H1 (cell line): ENCODE measurements at regions not wholly inside any gene's neighbourhood (a gene's known extent, or its start where the extent isn't known, plus 50 kb on each side); places are given as distances from the start of the nearest gene placed in this dataset.

Source experiments
- CTCF ChIA-PET: fragments of 300-600 bp; sonication (Branson Sonifier 250); formaldehyde crosslinking; loops from one replicate; lab custom pipeline; 2021; ENCODE audit not compliant: partially characterized antibody; lab: Charles Lee
- POLR2A ChIA-PET: fragments of 300-600 bp; sonication (Branson Sonifier 250); formaldehyde crosslinking; loops from one replicate; lab custom pipeline; 2021; ENCODE audit warnings: inconsistent platforms; ENCODE audit not compliant: partially characterized antibody; lab: Charles Lee
- DNase-seq, 2 experiments: peaks; one replicate each; pipeline versions ENCODE4 v3.0.0 to v3.0.0-alpha.2; 2010 to 2022; ENCODE audit warnings: low spot score in 2 of 2, low read depth in 1 of 2, mixed read lengths in 1 of 2
- FAIRE-seq: peaks from 2 replicates; lab custom pipeline; 2011; peaks lifted over from hg19 to GRCh38; lab: Jason Lieb, UNC
- H2AFZ ChIP-seq: 2 replicates; pipeline ENCODE4 v1.8.1; 2012; ENCODE audit warnings: low read length, inconsistent platforms
- H2AK5ac ChIP-seq: 2 replicates; pipeline ENCODE4 v1.6.1; 2013; ENCODE audit warnings: low read depth, low read length
- H2BK120ac ChIP-seq: replicated peaks from 2 replicates; pipeline ENCODE3; 2013; ENCODE audit warnings: low read depth, low read length, inconsistent platforms
- H2BK12ac ChIP-seq: 2 replicates; pipeline ENCODE4 v1.6.1; 2013; ENCODE audit warnings: low read depth, low read length
- H2BK15ac ChIP-seq: 2 replicates; pipeline ENCODE4 v1.6.1; 2013; ENCODE audit warnings: low read length
- H2BK20ac ChIP-seq: 2 replicates; pipeline ENCODE4 v1.6.1; 2013; ENCODE audit warnings: low read length
- H2BK5ac ChIP-seq: 2 replicates; pipeline ENCODE4 v1.6.1; 2013; ENCODE audit warnings: low read depth, low read length
- H3K14ac ChIP-seq: 2 replicates; pipeline ENCODE4 v1.6.1; 2013; ENCODE audit warnings: inconsistent platforms; ENCODE audit not compliant: insufficient read length
- H3K18ac ChIP-seq: 2 replicates; pipeline ENCODE4 v1.6.1; 2013; ENCODE audit warnings: low read length; ENCODE audit errors: extremely low read depth
- H3K23ac ChIP-seq: 2 replicates; pipeline ENCODE4 v1.6.1; 2013; ENCODE audit warnings: inconsistent platforms; ENCODE audit not compliant: insufficient read length
- H3K23me2 ChIP-seq: 2 replicates; pipeline ENCODE4 v1.6.1; 2013; ENCODE audit warnings: low read depth, low read length
- H3K27ac ChIP-seq: 2 replicates; pipeline ENCODE4 v1.6.1; 2011; ENCODE audit warnings: low read depth, low read length, inconsistent platforms
- H3K27me3 ChIP-seq, 4 experiments: replicated peaks in 1 of 4; 1 replicate in 1 of 4; 2 replicates in 3 of 4; pipeline versions ENCODE4 v1.6.1 to v1.8.1; 2011 to 2013; ENCODE audit warnings: low read length in 3 of 4, mild to moderate bottlenecking in 3 of 4, inconsistent platforms in 2 of 4, mixed read lengths in 2 of 4, moderate library complexity in 1 of 4; ENCODE audit not compliant: control insufficient read depth in 3 of 4, insufficient read depth in 3 of 4; ENCODE audit errors: extremely low read depth in 1 of 4
- H3K36me3 ChIP-seq, 4 experiments: 2 replicates each; pipeline versions ENCODE4 v1.6.1 to v1.8.1; 2011 to 2013; ENCODE audit warnings: mild to moderate bottlenecking in 4 of 4, low read length in 3 of 4, moderate library complexity in 2 of 4, control low read depth in 1 of 4, inconsistent platforms in 1 of 4; ENCODE audit not compliant: insufficient read depth in 4 of 4, control insufficient read depth in 2 of 4
- H3K4ac ChIP-seq: replicated peaks from 2 replicates; pipeline ENCODE3; 2013; ENCODE audit warnings: low read length, low read depth, mixed read lengths, inconsistent platforms; ENCODE audit not compliant: insufficient read length
- H3K4me1 ChIP-seq, 4 experiments: replicated peaks in 1 of 4; 1 replicate in 1 of 4; 2 replicates in 3 of 4; pipeline versions ENCODE4 v1.6.1 to v1.8.1; 2011 to 2013; ENCODE audit warnings: low read length in 3 of 4, inconsistent platforms in 2 of 4, mixed read lengths in 1 of 4; ENCODE audit not compliant: insufficient read depth in 4 of 4, control insufficient read depth in 3 of 4
- H3K4me2 ChIP-seq, 2 experiments: 2 replicates each; pipeline versions ENCODE4 v1.6.1 to v1.8.1; 2011 to 2013; ENCODE audit warnings: low read depth in 2 of 2, low read length in 2 of 2, control low read depth in 1 of 2, inconsistent platforms in 1 of 2, mild to moderate bottlenecking in 1 of 2; ENCODE audit not compliant: insufficient read depth in 1 of 2
- H3K4me3 ChIP-seq, 4 experiments: fragments of 200-600, 300-600 bp in 1 of 4; sonication (generic), shearing (Covaris generic), sonication (Bioruptor Twin) in 1 of 4; 2 replicates each; pipeline versions ENCODE4 v1.5.1 to v1.8.1; 2011 to 2016; ENCODE audit warnings: low read length in 4 of 4, low read depth in 3 of 4, control low read depth in 2 of 4, inconsistent platforms in 2 of 4, mild to moderate bottlenecking in 2 of 4, mixed read lengths in 1 of 4, moderate library complexity in 1 of 4; ENCODE audit not compliant: insufficient read depth in 2 of 4; ENCODE audit errors: extremely low read depth in 1 of 4
- H3K56ac ChIP-seq: replicated peaks from 2 replicates; pipeline ENCODE3; 2013; ENCODE audit warnings: low read depth, mild to moderate bottlenecking, mixed read lengths, low read length, inconsistent platforms; ENCODE audit not compliant: insufficient read length
- H3K79me1 ChIP-seq: 2 replicates; pipeline ENCODE4 v1.6.1; 2013; ENCODE audit warnings: low read depth, low read length, control low read depth
- H3K79me2 ChIP-seq, 2 experiments: 2 replicates each; pipeline versions ENCODE4 v1.6.1 to v1.8.1; 2012 to 2013; ENCODE audit warnings: low read length in 2 of 2, mild to moderate bottlenecking in 2 of 2, inconsistent platforms in 1 of 2; ENCODE audit not compliant: insufficient read depth in 2 of 2, control insufficient read depth in 1 of 2
- H3K9ac ChIP-seq, 4 experiments: replicated peaks in 1 of 4; 1 replicate in 1 of 4; 2 replicates in 3 of 4; pipeline versions ENCODE4 v1.6.1 to v1.8.1; 2011 to 2013; ENCODE audit warnings: low read depth in 3 of 4, low read length in 3 of 4, control low read depth in 2 of 4, mild to moderate bottlenecking in 2 of 4, moderate library complexity in 2 of 4, inconsistent platforms in 1 of 4; ENCODE audit errors: extremely low read depth in 1 of 4
- H3K9me3 ChIP-seq, 2 experiments: 2 replicates each; pipeline versions ENCODE4 v1.6.1 to v1.8.1; 2012 to 2013; ENCODE audit warnings: mild to moderate bottlenecking in 2 of 2, moderate library complexity in 2 of 2, control low read depth in 1 of 2, inconsistent platforms in 1 of 2, low read depth in 1 of 2, low read length in 1 of 2, mixed read lengths in 1 of 2; ENCODE audit not compliant: insufficient read depth in 2 of 2
- H4K20me1 ChIP-seq, 2 experiments: replicated peaks in 1 of 2; 2 replicates each; pipeline versions ENCODE3 to v1.8.1; 2011 to 2013; ENCODE audit warnings: inconsistent platforms in 2 of 2, low read length in 2 of 2, mild to moderate bottlenecking in 1 of 2; ENCODE audit not compliant: insufficient read depth in 2 of 2, control insufficient read depth in 1 of 2
- H4K5ac ChIP-seq: 2 replicates; pipeline ENCODE4 v1.6.1; 2013; ENCODE audit warnings: low read length, low read depth, mixed read lengths, inconsistent platforms; ENCODE audit not compliant: insufficient read length
- H4K8ac ChIP-seq: 2 replicates; pipeline ENCODE4 v1.8.0; 2013; ENCODE audit warnings: mild to moderate bottlenecking, moderate library complexity, low read length, inconsistent platforms; ENCODE audit not compliant: insufficient read depth; ENCODE audit errors: extremely low read depth
- H4K91ac ChIP-seq: replicated peaks from 2 replicates; pipeline ENCODE3; 2013; ENCODE audit warnings: low read length, mixed read lengths, inconsistent platforms; ENCODE audit not compliant: insufficient read length
- ASH2L ChIP-seq: fragments of 200-600, 300-600 bp; sonication (generic); IDR thresholded peaks from one replicate; pipeline ENCODE4 v1.7.1; 2017; ENCODE audit warnings: low read length
- CBX5 ChIP-seq: fragments of 300-800, 300-1000 bp; sonication (generic); IDR thresholded peaks from 2 replicates; pipeline ENCODE4 v1.7.1; 2016; ENCODE audit warnings: antibody characterized with exemption, low read length, low read depth
- EP300 ChIP-seq, 2 experiments: IDR thresholded peaks; 1 replicate in 1 of 2; 2 replicates in 1 of 2; pipeline ENCODE4 v1.6.1; 2011 to 2012; ENCODE audit warnings: low read depth in 2 of 2, low read length in 2 of 2, mild to moderate bottlenecking in 2 of 2, borderline replicate concordance in 1 of 2, inconsistent platforms in 1 of 2, moderate library complexity in 1 of 2
- GTF2F1 ChIP-seq: IDR thresholded peaks from 2 replicates; pipeline ENCODE4 v1.6.1; 2012; ENCODE audit warnings: low read depth, low read length, improper control_type of control experiment, borderline replicate concordance
- HDAC2 ChIP-seq, 2 experiments: fragments of 300-600 bp in 1 of 2; sonication (generic) in 1 of 2; IDR thresholded peaks; 2 replicates each; pipeline ENCODE4 v1.6.1; 2011 to 2012; ENCODE audit warnings: low read depth in 2 of 2, low read length in 2 of 2, mild to moderate bottlenecking in 2 of 2, moderate library complexity in 2 of 2, borderline replicate concordance in 1 of 2, inconsistent platforms in 1 of 2
- HDAC6 ChIP-seq: IDR thresholded peaks from one replicate; pipeline ENCODE4 v1.7.1; 2012; ENCODE audit warnings: low read depth, mild to moderate bottlenecking, inconsistent platforms, low read length, moderate library complexity
- JUND ChIP-seq: IDR thresholded peaks from 2 replicates; pipeline ENCODE4 v1.6.1; 2011; ENCODE audit warnings: mild to moderate bottlenecking, improper control_type of control experiment, low read length
- KDM4A ChIP-seq: IDR thresholded peaks from one replicate; pipeline ENCODE4 v1.7.1; 2012; ENCODE audit warnings: low read depth, mild to moderate bottlenecking, moderate library complexity, low read length, inconsistent platforms; ENCODE audit not compliant: severe bottlenecking
- POLR2A ChIP-seq, 2 experiments: IDR thresholded peaks; 1 replicate in 1 of 2; 2 replicates in 1 of 2; pipeline ENCODE4 v1.6.1; 2011; ENCODE audit warnings: low read depth in 2 of 2, low read length in 2 of 2, mild to moderate bottlenecking in 2 of 2; ENCODE audit errors: control extremely low read depth in 1 of 2
- RAD21 ChIP-seq, 2 experiments: IDR thresholded peaks in 1 of 2; conservative IDR thresholded peaks in 1 of 2; 2 replicates each; pipeline ENCODE4 v1.6.1; 2011; ENCODE audit warnings: low read depth in 2 of 2, low read length in 2 of 2, improper control_type of control experiment in 1 of 2, inconsistent platforms in 1 of 2, mild to moderate bottlenecking in 1 of 2, moderate library complexity in 1 of 2
- SP2 ChIP-seq: IDR thresholded peaks from 2 replicates; pipeline ENCODE4 v1.6.1; 2012; ENCODE audit warnings: mild to moderate bottlenecking, low read length, inconsistent platforms
- TAF1 ChIP-seq: IDR thresholded peaks from 2 replicates; pipeline ENCODE4 v1.6.1; 2011; ENCODE audit warnings: mild to moderate bottlenecking, low read depth, low read length
- TAF7 ChIP-seq: optimal IDR thresholded peaks from 2 replicates; pipeline ENCODE3; 2011; ENCODE audit warnings: low read depth, mild to moderate bottlenecking, inconsistent platforms, low read length, moderate library complexity, borderline replicate concordance
- WGBS, 2 experiments: shearing (Covaris generic) in 1 of 2; methylation state at CpG; one replicate each; pipeline versions ENCODE4 v1.1.6 to v1.1.7; 2013 to 2015; ENCODE audit warnings: low lambda C conversion rate in 2 of 2, mixed read lengths in 2 of 2, inconsistent platforms in 1 of 2, low coverage in 1 of 2, missing lambda C conversion rate in 1 of 2; ENCODE audit not compliant: insufficient replicate concordance in 2 of 2, insufficient coverage in 1 of 2, insufficient read length in 1 of 2; ENCODE audit errors: extremely low coverage in 1 of 2, missing lambda C conversion rate in 1 of 2; 5-methylcytosine and 5-hydroxymethylcytosine counted together
- TF ChIP-seq, protein P1 (sequence below): IDR thresholded peaks from 2 replicates; pipeline ENCODE4 v1.6.1; 2012; ENCODE audit warnings: inconsistent platforms

DNA sequence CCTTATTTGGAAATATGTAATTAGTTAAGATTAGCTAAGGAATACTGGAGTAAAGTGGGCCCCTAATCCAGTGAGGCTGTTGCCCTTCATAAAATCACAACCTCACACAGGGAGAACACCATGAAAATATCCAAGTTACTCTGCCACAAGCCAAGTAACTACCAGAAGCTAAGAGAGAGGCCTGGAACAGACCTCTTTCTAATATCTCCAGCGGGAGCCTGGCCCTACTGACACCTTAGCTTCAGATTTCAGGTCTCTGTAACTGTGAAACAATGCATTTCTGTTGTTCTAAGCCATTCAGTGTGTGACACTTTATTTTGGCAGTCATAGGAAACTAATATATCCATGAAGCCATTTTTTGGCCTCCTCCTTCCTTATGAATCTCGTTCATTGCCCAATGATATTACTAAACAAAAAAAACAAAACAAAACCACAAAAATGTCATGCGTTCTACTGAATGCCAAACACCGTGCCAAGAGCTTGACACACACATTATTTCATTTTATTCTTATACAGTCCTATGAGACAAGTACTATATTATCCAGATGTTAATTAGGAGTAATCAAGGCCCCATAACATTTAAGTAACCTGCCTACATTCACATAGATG, 699.0 kb downstream of the MAT2B start:
- no peak for DNase-seq

More for the DNA sequence above, 699.0 kb downstream of the MAT2B start:
- Histone ChIP-seq H4K91ac (no peak overlapping the region), H4K8ac (no peak overlapping the region), H3K27ac (no peak overlapping the region), H2BK5ac (no peak overlapping the region), H3K9ac (no peak overlapping the region), H3K56ac (no peak overlapping the region), H3K4me2 (no peak overlapping the region), H3K18ac (no peak overlapping the region), H2BK120ac (no peak overlapping the region), H2BK12ac (no peak overlapping the region; the same call in 1 of the 2 replicates), H2BK15ac (no peak overlapping the region), H3K9me3 (no peaks in the 10 kb centered on the region), H3K23ac (no peak overlapping the region), H2AFZ (no peak overlapping the region), H3K4me3 (no peak overlapping the region), H3K4ac (no peak overlapping the region), H3K79me1 (no peaks in the 10 kb centered on the region), H4K5ac (no peak overlapping the region), H3K79me2 (no peaks in the 10 kb centered on the region), H3K23me2 (no peaks in the 10 kb centered on the region), H2AK5ac (no peak overlapping the region), H4K20me1 (no peaks in the 10 kb centered on the region), H3K27me3 (no peaks in the 10 kb centered on the region), H3K36me3 (no peaks in the 10 kb centered on the region), H3K14ac (no peak overlapping the region), H3K4me1 (peaks cover 0 to 3% (median 0%) of the 10 kb centered on the region in 4 experiments; a peak in 1 of 7 replicates), H2BK20ac (no peak overlapping the region)
- FAIRE-seq: no peak
- whole genome bisulfite sequencing, 2 experiments: 95% methylated on average over 4 of the region's 4 CpGs; no CpG with 5 or more reads in 1 of the 2 experiments
- ChIA-PET POLR2A (no interaction called here), CTCF (no interaction called here)
- TF ChIP-seq RAD21 (IDR thresholded peaks at IDR 0.05 in 1 of 2, conservative IDR thresholded peaks at IDR 0.05 in 1 of 2; ENCODE audit: low read depth in 2 of 2, low read length in 2 of 2) (no peak), JUND (no peak), GTF2F1 (no peak), KDM4A (no peak), EP300 (IDR thresholded peaks at IDR 0.05; ENCODE audit: borderline replicate concordance in 1 of 2, low read depth in 2 of 2, low read length in 2 of 2) (no peak), TAF1 (no peak), ASH2L (no peak), TAF7 (no peak), SP2 (no peak), CBX5 (no peak), POLR2A (IDR thresholded peaks at IDR 0.05; ENCODE audit: control extremely low read depth in 1 of 2, low read depth in 2 of 2, low read length in 2 of 2) (no peak), HDAC6 (no peak), HDAC2 (IDR thresholded peaks at IDR 0.05; ENCODE audit: borderline replicate concordance in 1 of 2, low read depth in 2 of 2, low read length in 2 of 2) (no peak)
- TF ChIP-seq, protein P1, sequence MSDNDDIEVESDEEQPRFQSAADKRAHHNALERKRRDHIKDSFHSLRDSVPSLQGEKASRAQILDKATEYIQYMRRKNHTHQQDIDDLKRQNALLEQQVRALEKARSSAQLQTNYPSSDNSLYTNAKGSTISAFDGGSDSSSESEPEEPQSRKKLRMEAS: no peak
